Progenitor cell of endocrine pancreas (in vitro differentiated cells): ENCODE measurements at regions not wholly inside any gene's neighbourhood (a gene's known extent, or its start where the extent isn't known, plus 50 kb on each side); places are given as distances from the start of the nearest gene placed in this dataset.

Experiments
- DNase-seq: peaks from one replicate; pipeline ENCODE4 v3.0.0; 2021; ENCODE audit warnings: low spot score; ENCODE audit not compliant: unreplicated experiment
- H3K27ac Mint-ChIP-seq: 2 replicates; pipeline ENCODE4 v1.8.0; 2021; ENCODE audit warnings: mild to moderate bottlenecking, moderate library complexity, mixed read lengths
- H3K27me3 Mint-ChIP-seq: 2 replicates; pipeline ENCODE4 v1.8.0; 2021; ENCODE audit warnings: mixed read lengths
- H3K36me3 Mint-ChIP-seq: 2 replicates; pipeline ENCODE4 v1.8.0; 2022; ENCODE audit warnings: mixed read lengths; ENCODE audit not compliant: insufficient read depth
- H3K4me1 Mint-ChIP-seq: 2 replicates; pipeline ENCODE4 v1.8.0; 2021; ENCODE audit warnings: low read depth, mixed read lengths
- H3K4me3 Mint-ChIP-seq: 2 replicates; pipeline ENCODE4 v1.8.0; 2021; ENCODE audit warnings: low read depth, mild to moderate bottlenecking, moderate library complexity, mixed read lengths
- H3K9me3 Mint-ChIP-seq: 2 replicates; pipeline ENCODE4 v1.8.0; 2021; ENCODE audit warnings: low read depth, mixed read lengths
- CTCF ChIP-seq: fragments of 200-600 bp; sonication (generic); IDR thresholded peaks from one replicate; pipeline ENCODE4 v1.5.0; 2021; ENCODE audit warnings: antibody characterized with exemption, mild to moderate bottlenecking; ENCODE audit not compliant: unreplicated experiment

- no peak for DNase-seq
- no peaks in the 10 kb centered on the region for H3K9me3 Mint-ChIP-seq
- no peak overlapping the region for H3K27ac Mint-ChIP-seq
- no peaks in the 10 kb centered on the region for H3K36me3 Mint-ChIP-seq
- H3K27me3 Mint-ChIP-seq, result peaks cover 11% of the 10 kb centered on the region
- H3K4me1 Mint-ChIP-seq, result no peaks in the 10 kb centered on the region
- no peak for TF ChIP-seq CTCF
- no peak overlapping the region for H3K4me3 Mint-ChIP-seq
Measured at GRCh38 chr22:47629273-47629711, 866.8 kb downstream of the TBC1D22A start.

GRCh38 chr22:47628477-47629272 is 866.2 kb downstream of the TBC1D22A start:
- TF ChIP-seq CTCF, result no peak
- H3K4me1 Mint-ChIP-seq, result no peaks in the 10 kb centered on the region
- no peak overlapping the region for H3K27ac Mint-ChIP-seq
- no peak for DNase-seq
- H3K4me3 Mint-ChIP-seq, result no peak overlapping the region
- no peaks in the 10 kb centered on the region for H3K9me3 Mint-ChIP-seq
- H3K27me3 Mint-ChIP-seq, result peaks cover 11% of the 10 kb centered on the region
- H3K36me3 Mint-ChIP-seq, result no peaks in the 10 kb centered on the region

- Mint-ChIP-seq H3K4me3 (no peak overlapping the region), H3K9me3 (no peaks in the 10 kb centered on the region), H3K27me3 (peaks cover 8% of the 10 kb centered on the region), H3K27ac (no peak overlapping the region), H3K36me3 (no peaks in the 10 kb centered on the region), H3K4me1 (no peaks in the 10 kb centered on the region)
- TF ChIP-seq CTCF, result no peak
- DNase-seq, result no peak
Measured at GRCh38 chr22:47627556-47628253, 865.3 kb downstream of the TBC1D22A start.

GRCh38 chr22:47626428-47627390 is 864.3 kb downstream of the TBC1D22A start:
- DNase-seq, result no peak
- Mint-ChIP-seq H3K27ac (no peak overlapping the region), H3K36me3 (no peaks in the 10 kb centered on the region), H3K9me3 (no peaks in the 10 kb centered on the region), H3K27me3 (peaks cover 5% of the 10 kb centered on the region), H3K4me1 (no peaks in the 10 kb centered on the region), H3K4me3 (no peak overlapping the region)
- no peak for TF ChIP-seq CTCF
